ENCODE measurements at regions not wholly inside any gene's neighbourhood (a gene's known extent, or its start where the extent isn't known, plus 50 kb on each side); places are given as distances from the start of the nearest gene placed in this dataset.

DNA sequence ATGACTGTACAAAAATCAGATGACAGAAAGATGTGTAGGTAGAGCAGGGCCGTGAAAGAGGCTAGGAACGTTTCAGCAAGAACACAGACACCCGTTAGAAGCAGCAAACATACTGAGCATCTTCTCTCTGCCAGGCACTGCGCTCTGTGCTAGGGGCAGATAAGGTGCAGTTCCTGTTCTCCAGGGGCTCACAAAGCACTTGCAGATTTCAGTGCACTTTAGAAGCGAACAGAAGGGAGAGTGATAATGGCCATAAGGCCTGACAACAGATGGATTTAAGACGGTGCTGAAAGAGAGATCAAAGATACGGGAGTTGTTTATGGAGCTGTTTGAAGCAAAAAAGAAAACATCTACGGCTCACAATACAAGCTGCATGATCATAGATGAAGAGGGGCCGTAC is 200.3 kb upstream of the FOXD3 start:
- no peak for DNase-seq

DNA sequence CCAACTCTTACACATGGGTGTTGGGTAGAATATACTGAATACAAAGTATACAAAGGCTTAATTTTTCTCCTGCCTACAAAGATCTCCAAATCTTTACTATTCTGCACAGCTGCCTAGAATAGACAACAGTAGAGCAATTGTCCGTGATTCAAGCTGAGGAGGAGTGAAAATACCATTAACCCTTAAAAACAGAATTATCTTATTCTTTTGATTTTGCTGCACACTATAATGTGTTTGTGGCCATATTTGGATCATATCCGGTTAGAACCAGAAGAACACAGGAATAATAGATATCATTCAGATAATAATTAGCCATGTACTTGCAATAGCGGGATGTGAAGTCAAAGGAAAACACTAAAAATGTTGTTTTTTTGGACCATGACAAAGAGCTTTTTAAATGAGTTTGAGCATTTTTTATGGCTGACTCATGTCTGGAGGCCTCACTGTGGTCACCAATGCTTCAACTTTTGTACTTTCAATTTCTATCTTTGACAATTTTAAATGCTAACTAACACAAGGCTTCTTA is 197.6 kb upstream of the FOXD3 start:
- peak; percentile 89 for DNase-seq

DNA sequence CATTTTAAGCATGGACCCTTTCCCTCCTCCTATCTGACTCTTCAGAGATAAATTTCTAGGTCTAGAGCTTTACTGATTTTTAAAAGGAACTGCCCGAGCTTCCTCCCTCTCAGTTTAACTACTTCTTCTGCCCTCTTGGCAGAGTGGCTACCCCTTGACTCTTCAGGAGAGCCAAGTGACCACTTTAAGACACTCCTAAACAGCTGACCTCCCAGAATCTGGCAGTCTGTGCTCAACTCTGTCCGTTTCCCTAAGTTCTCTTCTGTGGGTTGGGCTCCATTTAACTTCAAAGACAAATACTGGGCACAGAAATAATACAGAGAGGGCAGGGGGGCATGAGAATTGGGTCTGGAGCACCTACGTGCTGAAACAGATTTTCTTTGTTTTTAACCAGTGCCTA is 196.3 kb upstream of the FOXD3 start:
- no peak for DNase-seq

DNA sequence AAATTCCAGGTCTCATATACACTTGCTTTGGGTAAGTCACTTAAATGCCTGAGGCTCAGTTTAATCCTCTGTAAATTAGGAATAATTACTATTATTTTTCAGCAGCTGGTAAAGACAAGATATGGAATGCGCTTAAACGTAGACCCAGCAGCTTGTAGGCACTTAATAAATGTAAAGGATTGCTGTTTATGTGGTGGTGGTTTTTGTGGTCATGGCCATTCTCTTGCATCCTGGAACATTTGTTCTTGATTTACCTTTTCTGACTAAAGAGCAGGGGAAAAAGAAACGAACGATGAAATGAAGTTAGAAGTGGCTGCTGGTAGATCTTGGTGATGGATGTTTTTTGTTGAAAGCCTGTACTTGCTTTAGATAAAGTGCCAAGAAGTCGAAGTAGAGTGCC is 195.0 kb upstream of the FOXD3 start:
- DNase-seq = no peak

DNA sequence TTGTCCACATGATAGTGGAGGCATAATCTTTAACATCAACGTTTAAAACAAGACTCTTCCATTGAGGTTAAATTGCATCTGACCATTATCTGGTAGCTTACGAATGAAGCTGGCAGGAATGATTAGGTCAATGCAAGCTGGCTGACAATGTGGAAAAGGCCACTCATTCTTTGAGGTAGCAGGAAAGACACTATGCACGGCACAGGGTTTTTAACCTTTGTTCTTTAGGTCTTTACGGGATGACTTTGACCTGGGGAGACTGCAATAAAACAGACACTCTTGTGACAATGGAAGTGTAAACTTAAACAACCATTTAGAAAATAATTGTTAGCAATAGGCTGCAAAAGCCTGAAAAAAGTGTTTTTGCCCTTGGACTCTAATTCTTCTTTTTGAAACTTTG is 193.8 kb upstream of the FOXD3 start:
- DNase-seq = no peak

DNA sequence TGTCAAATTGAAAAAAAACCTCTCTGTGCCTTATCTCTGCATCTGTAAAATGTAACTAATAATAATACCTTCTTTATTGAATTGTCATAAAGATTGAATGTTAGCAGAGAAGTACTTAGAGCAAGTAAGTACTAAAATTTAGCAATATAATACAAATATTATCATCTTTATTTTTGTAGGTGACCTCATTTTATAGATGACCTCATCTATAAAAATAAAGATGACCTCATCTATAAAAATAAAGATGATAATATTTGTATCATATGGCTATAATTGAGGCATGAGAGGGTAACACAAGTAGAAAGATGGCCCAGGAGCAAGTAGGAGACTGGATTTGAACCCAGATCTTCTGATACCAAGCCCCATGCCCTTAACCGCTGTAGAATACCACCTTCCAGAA is 193.2 kb upstream of the FOXD3 start:
- peak; percentile 28 for DNase-seq

DNA sequence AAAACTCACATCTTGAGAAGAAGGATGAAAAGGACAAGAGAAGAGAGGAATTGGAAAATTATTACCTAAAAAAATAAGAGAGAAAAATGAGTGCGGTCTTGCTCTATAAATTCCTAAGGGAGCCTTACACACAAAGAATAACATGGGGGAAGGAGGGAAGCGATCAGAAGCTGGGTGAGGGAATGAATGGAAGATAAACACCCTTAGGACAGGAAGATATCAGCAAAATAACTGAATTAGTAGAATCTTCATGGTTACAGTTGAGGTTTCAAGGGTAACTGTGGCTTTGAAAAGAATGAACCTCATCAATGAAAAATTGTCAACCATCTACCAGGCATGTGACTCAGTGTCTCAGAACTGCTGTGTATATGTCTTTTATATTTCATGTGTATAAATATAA is 192.5 kb upstream of the FOXD3 start:
- peak; percentile 56 for DNase-seq

- no peak for DNase-seq
These were observed 187.7 kb upstream of the FOXD3 start for GRCh38 chr1:63134501-63135173.

GRCh38 chr1:63135174-63135512 is 187.2 kb upstream of the FOXD3 start:
- no peak for DNase-seq

DNA sequence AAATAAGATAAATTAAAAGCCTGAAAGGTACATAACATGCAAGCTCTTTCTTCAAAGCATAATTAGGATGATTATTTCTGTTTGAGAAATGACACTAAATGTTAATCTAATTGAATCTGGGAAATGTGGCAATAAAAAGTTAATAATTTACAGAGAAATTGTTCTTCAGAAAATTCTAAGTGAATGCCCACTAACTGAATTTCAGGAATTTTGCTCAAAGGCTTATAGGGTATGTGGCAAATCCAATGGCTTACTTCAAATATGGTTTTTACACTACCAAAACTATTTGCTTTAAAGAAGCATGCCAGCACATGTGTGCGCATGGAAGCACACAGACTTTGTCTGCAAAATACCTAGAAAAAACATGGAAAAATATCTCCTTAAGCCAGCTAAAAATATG is 186.6 kb upstream of the FOXD3 start:
- no peak for DNase-seq

DNA sequence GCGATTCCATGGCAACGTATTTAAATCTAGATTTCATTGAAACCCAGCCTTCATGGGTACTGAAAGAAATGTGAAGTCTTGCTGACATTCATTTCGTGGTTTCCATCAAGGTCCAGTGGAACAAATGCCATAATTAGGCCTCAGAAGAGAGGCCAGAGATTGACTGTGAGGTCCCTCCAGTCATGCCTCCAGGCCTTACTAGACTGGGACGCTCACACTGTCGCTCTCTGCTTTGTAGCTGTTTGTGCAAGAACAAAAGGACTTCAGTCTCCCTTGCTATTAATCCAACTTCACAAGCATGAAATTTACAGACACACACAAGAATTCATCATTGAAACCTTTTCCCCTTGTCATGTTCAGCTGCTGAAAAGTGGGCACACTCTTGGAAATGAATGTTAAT is 180.4 kb upstream of the FOXD3 start:
- DNase-seq = no peak

GRCh38 chr1:63143482-63143881 is 178.9 kb upstream of the FOXD3 start:
- DNase-seq = no peak

GRCh38 chr1:63147783-63148182 is 174.6 kb upstream of the FOXD3 start:
- no peak for DNase-seq

- DNase-seq = peak; percentile 45
These were observed 173.3 kb upstream of the FOXD3 start for GRCh38 chr1:63148825-63149645.

DNA sequence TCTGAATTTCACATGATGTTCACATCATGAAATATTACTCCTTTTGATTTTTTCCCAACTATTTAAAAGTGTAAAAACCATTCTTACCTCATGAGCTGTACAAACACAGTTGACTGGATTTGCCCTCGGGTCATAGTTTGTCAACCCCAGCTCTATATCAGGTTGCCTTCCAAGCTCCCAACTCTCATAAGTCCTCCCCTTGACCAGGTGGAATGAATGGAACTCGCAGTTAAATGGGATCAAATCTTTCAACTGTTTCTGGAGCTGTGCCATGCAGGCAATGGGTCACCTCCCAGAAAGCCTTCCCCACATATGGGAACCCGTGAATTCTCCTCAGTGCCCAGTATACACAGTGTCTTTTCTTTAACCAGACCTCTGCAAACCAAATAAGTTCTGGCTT is 169.8 kb upstream of the FOXD3 start:
- DNase-seq = no peak

DNA sequence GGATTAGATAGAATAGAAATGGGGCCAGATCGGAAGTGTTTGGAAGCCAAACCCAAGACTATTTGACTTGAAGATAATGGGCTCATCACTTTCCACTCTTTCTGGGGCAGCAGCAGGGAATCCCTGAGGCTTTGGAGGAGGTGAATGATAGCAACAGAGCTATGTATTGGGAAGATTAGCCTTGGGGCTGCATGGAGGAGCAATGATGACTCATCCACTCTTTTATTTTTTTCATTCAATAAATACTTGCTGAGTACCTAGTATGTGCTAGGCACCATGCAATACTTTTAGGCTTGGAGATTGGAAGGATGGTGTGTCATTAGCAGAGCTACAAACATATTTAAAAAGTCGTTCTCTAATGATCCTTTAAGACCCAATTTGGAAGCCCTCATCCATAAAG is 166.9 kb upstream of the FOXD3 start:
- DNase-seq = no peak

DNA sequence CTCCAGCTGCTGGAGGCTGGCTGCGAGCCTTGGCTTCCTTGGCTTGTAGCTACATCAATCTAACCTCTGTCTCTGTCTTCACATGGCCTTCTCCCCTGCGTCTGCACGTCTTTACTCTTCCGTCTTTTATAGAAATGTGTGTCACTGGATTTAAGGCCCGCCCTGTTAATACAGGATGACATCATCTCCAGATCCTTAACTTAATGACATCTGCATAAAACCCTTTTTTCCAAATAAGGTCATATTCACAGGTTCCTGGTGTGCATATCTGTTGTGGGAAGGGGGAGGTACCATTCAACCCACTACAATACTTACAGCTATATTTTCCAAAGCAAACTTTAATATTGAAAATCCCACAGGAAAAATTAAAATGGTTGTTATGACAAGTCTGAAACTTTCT is 165.3 kb upstream of the FOXD3 start:
- DNase-seq = no peak

GRCh38 chr1:63169057-63169456 is 153.3 kb upstream of the FOXD3 start:
- DNase-seq = no peak

DNA sequence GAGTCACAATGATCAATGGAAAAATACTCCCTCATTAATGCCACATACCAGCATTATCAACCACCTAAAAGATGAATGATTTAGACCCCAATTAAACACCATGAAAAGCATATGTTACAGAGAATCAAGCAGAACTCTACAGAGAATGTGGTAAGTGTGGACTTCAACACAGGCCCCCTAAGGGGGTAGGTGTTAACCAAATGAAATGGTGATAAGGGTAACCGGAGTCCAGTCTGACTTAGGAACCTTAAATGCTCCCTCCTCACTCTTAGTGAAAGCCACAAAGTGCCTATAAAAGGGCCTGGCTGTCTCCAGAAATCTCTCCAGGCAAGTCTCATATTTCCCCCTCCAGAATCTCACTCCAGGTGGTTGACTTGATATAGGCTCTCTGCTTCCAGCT is 149.2 kb upstream of the FOXD3 start:
- no peak for DNase-seq

DNA sequence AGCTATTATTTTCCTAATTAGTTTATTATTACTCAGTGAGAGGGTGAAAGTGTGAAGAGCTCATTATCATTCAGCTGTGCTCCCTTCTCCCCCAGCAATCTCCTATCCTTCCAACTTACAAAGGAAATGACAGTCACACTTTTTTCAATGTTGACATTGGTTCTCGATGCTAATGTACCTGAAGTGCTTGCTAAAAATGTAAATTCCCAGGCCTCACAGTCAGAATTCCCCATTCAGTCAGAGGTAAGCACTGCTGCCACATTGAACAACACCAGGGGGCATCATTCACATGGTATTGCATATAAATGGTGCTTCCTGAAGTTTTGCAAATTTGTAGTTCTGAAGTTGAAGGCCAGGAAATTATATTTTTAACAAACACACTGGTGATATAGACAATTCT is 132.7 kb upstream of the FOXD3 start:
- DNase-seq = no peak

- DNase-seq = no peak
These were observed 132.2 kb upstream of the FOXD3 start for GRCh38 chr1:63190171-63190570.

DNA sequence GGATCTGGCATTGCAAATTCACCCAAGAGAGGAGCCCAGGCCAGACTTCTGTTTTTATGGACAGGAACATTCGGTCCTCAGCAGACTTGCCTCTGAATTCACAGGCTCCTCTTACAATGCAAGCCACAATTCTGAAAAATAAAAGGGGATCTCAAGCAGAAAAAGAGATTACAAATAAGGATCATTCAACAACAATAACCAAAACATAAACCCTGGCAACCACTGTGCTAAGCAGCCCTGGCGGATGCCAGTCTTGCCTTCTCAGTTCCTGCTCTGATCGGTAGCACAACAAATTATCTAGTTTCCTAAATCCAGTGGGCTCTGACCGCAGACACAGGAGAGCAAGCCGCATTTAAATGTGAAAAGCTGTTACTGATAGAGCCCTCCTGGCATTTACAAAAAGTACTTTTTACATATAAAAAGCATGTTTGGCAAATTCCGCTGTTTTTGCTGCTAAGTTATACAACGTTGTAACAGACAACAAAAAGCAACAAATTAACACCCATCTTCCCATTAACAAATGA is 123.4 kb upstream of the FOXD3 start:
- DNase-seq = no peak

DNA sequence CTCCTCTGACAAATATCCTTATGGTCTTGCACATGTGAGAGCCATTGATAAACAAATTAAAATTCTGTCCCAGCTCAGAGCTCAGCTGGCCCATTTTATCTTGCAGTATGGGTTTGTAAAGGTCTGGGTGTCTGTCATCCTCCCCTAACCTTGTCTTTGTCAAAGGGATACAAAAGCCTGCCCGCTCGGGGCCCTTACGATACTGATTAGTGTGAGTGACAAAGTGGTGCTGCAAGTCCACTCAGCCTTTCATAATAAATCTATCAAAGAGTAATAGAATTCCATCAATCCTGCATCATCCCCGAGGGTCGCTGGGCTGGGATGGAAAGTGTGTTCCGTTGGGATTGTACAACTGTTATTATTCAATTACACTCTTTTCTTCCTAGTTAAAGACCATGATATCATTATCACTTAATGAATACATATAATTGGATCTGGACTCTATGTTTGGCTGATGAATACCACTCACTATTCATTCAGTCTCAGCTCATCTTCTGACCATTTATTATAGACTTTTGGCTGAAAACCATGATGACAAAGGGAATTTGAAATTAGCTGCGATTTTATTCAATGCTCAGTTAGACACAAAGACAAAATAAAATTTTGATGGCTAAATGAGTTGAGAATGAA is 122.5 kb upstream of the FOXD3 start:
- DNase-seq = no peak

DNA sequence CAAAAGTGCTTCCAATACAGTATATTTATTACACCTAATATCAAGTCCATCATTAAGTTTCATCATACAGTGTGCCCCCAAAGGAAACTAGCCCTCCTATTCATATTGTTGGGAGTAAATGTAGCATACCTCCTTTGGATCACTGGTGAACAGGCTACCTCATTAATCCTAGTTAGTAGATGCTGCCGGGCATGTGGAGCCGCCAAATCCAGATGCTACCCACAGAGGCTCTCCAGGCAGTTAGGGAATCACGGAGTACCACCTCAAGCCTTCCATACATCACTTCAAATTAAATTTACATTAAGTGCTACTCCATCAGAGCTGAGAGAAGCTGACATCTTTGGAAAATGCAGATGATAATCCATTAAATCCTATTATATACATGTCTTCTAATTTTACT is 121.7 kb upstream of the FOXD3 start:
- no peak for DNase-seq
